ENCODE measurements at regions not wholly inside any gene's neighbourhood (a gene's known extent, or its start where the extent isn't known, plus 50 kb on each side); places are given as distances from the start of the nearest gene placed in this dataset.
"Not testable (repeated sequence)": the region's sequence is repeated elsewhere in the genome, so short reads cannot be mapped to it uniquely, and the experiment has no call there.

DNA sequence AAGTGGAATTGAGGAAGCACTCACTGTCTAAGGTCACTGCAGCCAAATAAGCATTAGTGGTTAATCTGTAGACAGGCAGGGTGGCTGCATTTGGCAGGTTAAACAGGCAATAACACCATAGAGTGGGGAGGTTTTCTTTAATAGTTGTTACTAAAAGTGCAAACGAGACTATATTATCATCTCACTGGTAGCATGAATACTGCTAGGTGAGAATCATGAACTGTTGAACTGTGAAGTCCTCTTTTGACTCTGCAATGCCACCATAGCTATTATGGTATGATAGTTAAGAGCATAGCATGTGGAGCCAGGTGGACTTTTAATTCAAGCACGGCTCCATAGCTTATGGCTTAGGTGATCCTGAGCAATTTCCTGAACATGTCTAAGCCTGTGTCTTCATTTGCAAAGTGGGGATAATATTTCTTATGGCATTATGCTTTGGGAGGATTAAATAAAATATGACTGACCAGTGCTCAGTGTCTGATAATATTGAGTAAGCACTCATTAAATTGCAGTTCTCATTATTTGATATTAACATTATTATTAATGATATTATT lies 235.6 kb upstream of the HHIP start:
- H3K9me3 Mint-ChIP-seq, result no peaks in the 10 kb centered on the region
- no peak for ATAC-seq
- no peaks in the 10 kb centered on the region for H3K4me1 Mint-ChIP-seq
- no peaks in the 10 kb centered on the region for H3K36me3 Mint-ChIP-seq
- H3K27ac Mint-ChIP-seq, result no peak overlapping the region
- H3K27me3 Mint-ChIP-seq, result peaks cover 0 to 2% (median 0%) of the 10 kb centered on the region in 5 donors
- no peak for DNase-seq
- H3K4me3 Mint-ChIP-seq, result no peak overlapping the region
- POLR2A ChIA-PET, result no interaction called here

- H3K4me3 Mint-ChIP-seq, result no peak overlapping the region
Measured at GRCh38 chr4:144411119-144411518, 234.8 kb upstream of the HHIP start.

GRCh38 chr4:144411700-144412099 lies 234.3 kb upstream of the HHIP start:
- no peaks in the 10 kb centered on the region for H3K27me3 Mint-ChIP-seq
- ATAC-seq (no peak), DNase-seq (no peak)
- no peaks in the 10 kb centered on the region for H3K4me1 Mint-ChIP-seq
- no peaks in the 10 kb centered on the region for H3K9me3 Mint-ChIP-seq
- no peaks in the 10 kb centered on the region for H3K36me3 Mint-ChIP-seq
- H3K27ac Mint-ChIP-seq, result no peak overlapping the region
- H3K4me3 Mint-ChIP-seq, result no peak overlapping the region
- POLR2A ChIA-PET, result no interaction called here

More at GRCh38 chr4:144411119-144411518, 234.8 kb upstream of the HHIP start:
- no peak overlapping the region for H3K27ac Mint-ChIP-seq
- POLR2A ChIA-PET, result no interaction called here
- no peaks in the 10 kb centered on the region for H3K36me3 Mint-ChIP-seq
- ATAC-seq (no peak), DNase-seq (no peak)
- H3K4me1 Mint-ChIP-seq, result no peaks in the 10 kb centered on the region
- no peaks in the 10 kb centered on the region for H3K27me3 Mint-ChIP-seq
- H3K9me3 Mint-ChIP-seq, result no peaks in the 10 kb centered on the region

GRCh38 chr4:144421056-144421455 lies 224.9 kb upstream of the HHIP start:
- no peaks in the 10 kb centered on the region for H3K9me3 Mint-ChIP-seq
- H3K4me3 Mint-ChIP-seq, result no peak overlapping the region
- no peak overlapping the region for H3K27ac Mint-ChIP-seq

DNA sequence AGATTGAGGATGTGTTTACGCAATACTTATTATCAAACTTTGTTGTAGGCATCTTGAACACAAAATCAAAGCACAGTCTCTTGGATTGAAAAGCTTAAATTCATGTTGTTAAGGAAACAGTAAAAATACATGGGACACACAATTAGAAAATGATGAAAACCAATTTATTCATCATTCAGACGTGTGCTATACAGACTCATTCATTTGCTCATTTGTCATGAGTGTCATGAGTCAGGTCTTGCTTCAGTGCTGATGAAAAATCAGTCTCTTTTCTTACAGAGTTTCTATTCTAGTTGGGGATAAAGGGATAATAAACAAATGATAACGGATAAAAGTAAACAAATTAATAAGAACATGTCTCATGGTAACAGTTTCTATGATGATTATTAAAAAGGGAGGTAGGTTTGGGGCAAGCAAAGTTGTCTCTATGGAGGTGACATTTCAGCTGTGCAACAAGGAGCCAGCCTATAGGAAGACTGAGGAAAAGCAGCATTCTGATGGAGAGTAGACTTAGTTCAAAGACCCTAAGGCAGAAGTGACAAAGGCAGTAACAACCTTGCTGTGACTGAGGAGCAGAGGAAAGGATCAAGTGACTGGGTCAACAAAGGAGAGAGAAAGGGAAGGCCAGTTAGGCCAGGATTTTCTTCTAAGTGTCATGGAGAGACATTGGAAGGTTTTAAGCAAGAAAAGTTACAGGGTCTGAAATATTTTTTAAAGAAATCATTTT lies 224.0 kb upstream of the HHIP start:
- Mint-ChIP-seq H3K27me3 (no peaks in the 10 kb centered on the region), H3K36me3 (no peaks in the 10 kb centered on the region), H3K9me3 (no peaks in the 10 kb centered on the region), H3K27ac (no peak overlapping the region), H3K4me1 (no peaks in the 10 kb centered on the region), H3K4me3 (no peak overlapping the region)
- DNase-seq (no peak), ATAC-seq (no peak)
- POLR2A ChIA-PET, result no interaction called here

More at GRCh38 chr4:144421056-144421455, 224.9 kb upstream of the HHIP start:
- ATAC-seq, result no peak
- Mint-ChIP-seq H3K4me1 (no peaks in the 10 kb centered on the region), H3K36me3 (no peaks in the 10 kb centered on the region), H3K27me3 (no peaks in the 10 kb centered on the region)
- POLR2A ChIA-PET, result no interaction called here
- no peak for DNase-seq

GRCh38 chr4:144423930-144424329 lies 222.0 kb upstream of the HHIP start:
- Mint-ChIP-seq H3K4me1 (no peaks in the 10 kb centered on the region), H3K4me3 (no peak overlapping the region), H3K36me3 (no peaks in the 10 kb centered on the region), H3K27me3 (no peaks in the 10 kb centered on the region), H3K27ac (no peak overlapping the region), H3K9me3 (no peaks in the 10 kb centered on the region)
- no peak for ATAC-seq
- POLR2A ChIA-PET, result no interaction called here
- no peak for DNase-seq

GRCh38 chr4:144426023-144426422 lies 219.9 kb upstream of the HHIP start:
- H3K27me3 Mint-ChIP-seq, H3K36me3 Mint-ChIP-seq, ATAC-seq, DNase-seq, H3K4me1 Mint-ChIP-seq, POLR2A ChIA-PET, H3K27ac Mint-ChIP-seq, H3K9me3 Mint-ChIP-seq, H3K4me3 Mint-ChIP-seq: not testable (repeated sequence)

DNA sequence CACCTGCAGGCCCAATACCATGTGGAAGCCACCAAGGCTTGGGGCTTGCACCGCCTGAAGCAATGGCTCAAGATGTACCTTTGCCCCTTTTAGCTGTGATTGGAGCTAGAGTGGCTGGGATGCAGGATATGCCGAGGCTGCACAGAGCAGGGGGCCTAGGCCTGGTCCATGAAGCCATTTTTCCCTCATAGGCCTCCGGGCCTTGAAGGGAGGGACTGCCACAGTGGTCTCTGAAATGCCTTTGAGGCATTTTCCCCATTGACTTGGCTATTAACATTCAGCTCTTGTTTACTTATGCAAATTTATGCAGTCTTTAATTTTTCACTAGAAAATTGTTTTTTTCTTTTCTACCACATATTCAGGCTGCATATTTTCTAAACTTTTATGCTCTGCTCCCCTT lies 203.2 kb upstream of the HHIP start:
- Mint-ChIP-seq H3K9me3 (peaks cover 0 to 13% (median 2%) of the 10 kb centered on the region in 9 donors), H3K27me3 (no peaks in the 10 kb centered on the region), H3K4me1 (no peaks in the 10 kb centered on the region), H3K36me3 (no peaks in the 10 kb centered on the region), H3K4me3 (no peak overlapping the region), H3K27ac (no peak overlapping the region)
- ATAC-seq (no peak), DNase-seq (no peak)
- POLR2A ChIA-PET, result no interaction called here

GRCh38 chr4:144449611-144450010 lies 196.3 kb upstream of the HHIP start:
- H3K27ac Mint-ChIP-seq, result no peak overlapping the region
- POLR2A ChIA-PET, result no interaction called here
- H3K4me3 Mint-ChIP-seq, result no peak overlapping the region
- no peaks in the 10 kb centered on the region for H3K9me3 Mint-ChIP-seq
- ATAC-seq, result no peak
- H3K27me3 Mint-ChIP-seq, result peaks cover 0 to 8% (median 0%) of the 10 kb centered on the region in 5 donors
- H3K36me3 Mint-ChIP-seq, result no peaks in the 10 kb centered on the region
- H3K4me1 Mint-ChIP-seq, result no peaks in the 10 kb centered on the region
- DNase-seq, result no peak

- no peak for ATAC-seq
- DNase-seq, result no peak
- POLR2A ChIA-PET, result no interaction called here
- Mint-ChIP-seq H3K27ac (no peak overlapping the region), H3K4me1 (no peaks in the 10 kb centered on the region), H3K36me3 (no peaks in the 10 kb centered on the region), H3K4me3 (no peak overlapping the region), H3K9me3 (no peaks in the 10 kb centered on the region), H3K27me3 (peaks cover 0 to 8% (median 0%) of the 10 kb centered on the region in 5 donors)
Measured at GRCh38 chr4:144450526-144450925, 195.4 kb upstream of the HHIP start.

- Mint-ChIP-seq H3K4me3 (no peak overlapping the region), H3K27me3 (peaks cover 0 to 8% (median 0%) of the 10 kb centered on the region in 5 donors), H3K9me3 (no peaks in the 10 kb centered on the region), H3K36me3 (no peaks in the 10 kb centered on the region), H3K27ac (no peak overlapping the region), H3K4me1 (no peaks in the 10 kb centered on the region)
- ATAC-seq, result no peak
- POLR2A ChIA-PET, result no interaction called here
- DNase-seq, result no peak
Measured at GRCh38 chr4:144451766-144452450, 194.0 kb upstream of the HHIP start.

- no peaks in the 10 kb centered on the region for H3K9me3 Mint-ChIP-seq
- POLR2A ChIA-PET, result no interaction called here
- peaks cover 0 to 20% (median 2%) of the 10 kb centered on the region in 5 donors for H3K27me3 Mint-ChIP-seq
- ATAC-seq (no peak), DNase-seq (no peak)
- H3K27ac Mint-ChIP-seq, result no peak overlapping the region
- H3K4me1 Mint-ChIP-seq, result no peaks in the 10 kb centered on the region
- H3K36me3 Mint-ChIP-seq, result no peaks in the 10 kb centered on the region
- H3K4me3 Mint-ChIP-seq, result no peak overlapping the region
Measured at GRCh38 chr4:144456196-144456595, 189.8 kb upstream of the HHIP start.

- POLR2A ChIA-PET, result no interaction called here
- Mint-ChIP-seq H3K27ac (no peak overlapping the region), H3K36me3 (no peaks in the 10 kb centered on the region), H3K4me1 (no peaks in the 10 kb centered on the region), H3K9me3 (no peaks in the 10 kb centered on the region), H3K4me3 (no peak overlapping the region), H3K27me3 (peaks cover 0 to 12% (median 2%) of the 10 kb centered on the region in 5 donors)
- ATAC-seq (no peak), DNase-seq (no peak)
Measured at GRCh38 chr4:144461906-144462305, 184.1 kb upstream of the HHIP start.
